HG02798 (cell line): ENCODE measurements at regions not wholly inside any gene's neighbourhood (a gene's known extent, or its start where the extent isn't known, plus 50 kb on each side); places are given as distances from the start of the nearest gene placed in this dataset.

ENCODE experiments used
- ATAC-seq: cut with Tn5 transposase; IDR thresholded peaks from one replicate; pipeline ENCODE4 v1.9.1; 2021; ENCODE audit warnings: mild to moderate bottlenecking; ENCODE audit not compliant: unreplicated experiment, poor library complexity

GRCh38 chr15:66927201-66928077 is 138.0 kb upstream of the SMAD3 start:
- ATAC-seq: no peak

- ATAC-seq: no peak
Observed at GRCh38 chr15:66928101-66928500, 137.3 kb upstream of the SMAD3 start.

GRCh38 chr15:66928784-66929183 is 136.6 kb upstream of the SMAD3 start:
- ATAC-seq: no peak

- ATAC-seq: no peak
Observed at GRCh38 chr15:66929843-66930402, 135.5 kb upstream of the SMAD3 start.

GRCh38 chr15:66931768-66932633 is 133.4 kb upstream of the SMAD3 start:
- no peak for ATAC-seq

- no peak for ATAC-seq
Observed at GRCh38 chr15:66932634-66933024, 132.8 kb upstream of the SMAD3 start.

- no peak for ATAC-seq
Observed at GRCh38 chr15:66933932-66934867, 131.2 kb upstream of the SMAD3 start.

- no peak for ATAC-seq
Observed at GRCh38 chr15:66934868-66935520, 130.4 kb upstream of the SMAD3 start.

- ATAC-seq: no peak
Observed at GRCh38 chr15:66935688-66936087, 129.7 kb upstream of the SMAD3 start.

GRCh38 chr15:66936109-66936860 is 129.1 kb upstream of the SMAD3 start:
- ATAC-seq: no peak

- no peak for ATAC-seq
Observed at GRCh38 chr15:66936861-66937582, 128.4 kb upstream of the SMAD3 start.

- no peak for ATAC-seq
Observed at GRCh38 chr15:66937588-66937987, 127.8 kb upstream of the SMAD3 start.

GRCh38 chr15:66938114-66938830 is 127.1 kb upstream of the SMAD3 start:
- ATAC-seq: no peak

- ATAC-seq: no peak
Observed at GRCh38 chr15:66939016-66939415, 126.4 kb upstream of the SMAD3 start.

- no peak for ATAC-seq
Observed at GRCh38 chr15:66939451-66940023, 125.9 kb upstream of the SMAD3 start.

- no peak for ATAC-seq
Observed at GRCh38 chr15:66940368-66940767, 125.0 kb upstream of the SMAD3 start.

GRCh38 chr15:66941108-66941711 is 124.2 kb upstream of the SMAD3 start:
- ATAC-seq: no peak
